Panc1 (cell line): ENCODE measurements at regions not wholly inside any gene's neighbourhood (a gene's known extent, or its start where the extent isn't known, plus 50 kb on each side); places are given as distances from the start of the nearest gene placed in this dataset.

ENCODE experiments used
- ATAC-seq: fragments of 200-7000 bp; cut with Tn5 transposase; 2 replicates; pipeline ENCODE4 v1.9.1; 2020; ENCODE audit warnings: mild to moderate bottlenecking, moderate library complexity
- BruUV-seq: library from RNA; stranded (reverse); fragments of 400-500 nt; replicated peaks from 2 replicates; lab custom pipeline; 2021; lab: Mats Ljungman, UMichigan
- CTCF ChIA-PET: fragments of 300-600 bp; sonication (Branson Sonifier 250); formaldehyde crosslinking; loops from one replicate; lab custom pipeline; 2022; ENCODE audit warnings: antibody characterized with exemption; lab: Charles Lee
- POLR2A ChIA-PET: fragments of 300-600 bp; sonication (Branson Sonifier 250); formaldehyde crosslinking; loops from one replicate; lab custom pipeline; 2022; ENCODE audit warnings: antibody characterized with exemption; lab: Charles Lee
- DNase-seq: peaks from one replicate; pipeline ENCODE4 v3.0.0-alpha.2; 2010; ENCODE audit warnings: low read depth, low spot score
- H3K27ac ChIP-seq: 2 replicates; pipeline ENCODE4 v1.5.1; 2011; ENCODE audit warnings: mild to moderate bottlenecking, low read length, inconsistent platforms
- H3K27me3 ChIP-seq: fragments of 200-500 bp; sonication (Bioruptor generic); 2 replicates; pipeline ENCODE4 v1.6.0; 2014; ENCODE audit warnings: low read length, inconsistent platforms; ENCODE audit not compliant: control insufficient read depth, insufficient read depth
- H3K36me3 ChIP-seq: fragments of 200-500 bp; sonication (Bioruptor generic); 2 replicates; pipeline ENCODE4 v1.5.1; 2014; ENCODE audit warnings: inconsistent platforms, mild to moderate bottlenecking, low read length, moderate library complexity; ENCODE audit not compliant: control insufficient read depth, insufficient read depth
- H3K4me1 ChIP-seq: 2 replicates; pipeline ENCODE4 v1.5.1; 2011; ENCODE audit warnings: inconsistent platforms, mild to moderate bottlenecking, low read length, moderate library complexity; ENCODE audit not compliant: control insufficient read depth, insufficient read depth
- H3K4me3 ChIP-seq, 2 experiments: 2 replicates each; pipeline ENCODE4 v1.5.1; 2011 to 2012; ENCODE audit warnings: low read depth in 2 of 2, low read length in 2 of 2, mild to moderate bottlenecking in 2 of 2, inconsistent platforms in 1 of 2, moderate library complexity in 1 of 2
- H3K9me3 ChIP-seq: fragments of 200-500 bp; sonication (Bioruptor generic); 2 replicates; pipeline ENCODE4 v1.5.1; 2014; ENCODE audit warnings: low read depth, mild to moderate bottlenecking, inconsistent platforms, low read length, moderate library complexity; ENCODE audit not compliant: control insufficient read depth, insufficient read depth
- CTCF ChIP-seq: fragments of 450-650 bp; IDR thresholded peaks from 2 replicates; pipeline ENCODE4 v1.5.1; 2017; ENCODE audit warnings: mild to moderate bottlenecking
- POLR2AphosphoS5 ChIP-seq: IDR thresholded peaks from 2 replicates; pipeline ENCODE4 v1.6.1; 2012; ENCODE audit warnings: mild to moderate bottlenecking, low read depth, low read length, moderate library complexity
- REST ChIP-seq, 2 experiments: IDR thresholded peaks; 2 replicates each; pipeline ENCODE4 v1.6.1; 2011 to 2012; ENCODE audit warnings: low read depth in 2 of 2, control low read depth in 1 of 2, low read length in 1 of 2, mild to moderate bottlenecking in 1 of 2, moderate library complexity in 1 of 2; ENCODE audit not compliant: insufficient read depth in 1 of 2
- SIN3A ChIP-seq: IDR thresholded peaks from 2 replicates; pipeline ENCODE4 v1.6.1; 2012; ENCODE audit warnings: low read depth, mild to moderate bottlenecking, low read length, moderate library complexity, borderline replicate concordance; ENCODE audit not compliant: insufficient read depth
- TCF7L2 ChIP-seq: IDR thresholded peaks from 2 replicates; pipeline ENCODE4 v1.6.1; 2011; ENCODE audit warnings: mild to moderate bottlenecking, low read depth, low read length, inconsistent platforms
- in situ Hi-C: cut with HindIII; loops from 2 replicates; pipeline ENCODE4 v1.10.0; 2016; ENCODE audit warnings: low sequenced_read_pairs, low pct_unique_long_range_greater_than_20kb
- intact Hi-C: fragments of 100-400 bp; cut with micrococcal nuclease; formaldehyde crosslinking; loops from one replicate; pipeline ENCODE4 v1.10.0; 2022; ENCODE audit not compliant: unreplicated experiment

- Histone ChIP-seq H3K9me3 (no peaks in the 10 kb centered on the region), H3K4me1 (no peaks in the 10 kb centered on the region), H3K36me3 (no peaks in the 10 kb centered on the region), H3K27ac (no peak overlapping the region), H3K27me3 (no peaks in the 10 kb centered on the region), H3K4me3 (no peak overlapping the region)
- intact Hi-C loops, result no loop called here
- ATAC-seq (no peak), DNase-seq (no peak)
- POLR2A ChIA-PET, result no interaction called here
- in situ Hi-C loops, result no loop called here
- no peak for TF ChIP-seq REST (IDR thresholded peaks at IDR 0.05; ENCODE audit: insufficient read depth in 1 of 2, low read depth in 2 of 2, low read length in 1 of 2)
- CTCF ChIA-PET, result no interaction called here
- no TSS peak for BruUV-seq
Measured at GRCh38 chr6:22499815-22500214, 69.6 kb upstream of the HDGFL1 start.

- Histone ChIP-seq H3K36me3 (no peaks in the 10 kb centered on the region), H3K4me3 (no peak overlapping the region), H3K27me3 (no peaks in the 10 kb centered on the region), H3K27ac (no peak overlapping the region), H3K9me3 (no peaks in the 10 kb centered on the region), H3K4me1 (no peaks in the 10 kb centered on the region)
- no TSS peak for BruUV-seq
- intact Hi-C loops, result no loop called here
- ATAC-seq, result no peak
- ChIA-PET CTCF (no interaction called here), POLR2A (no interaction called here)
- DNase-seq, result no peak
- TF ChIP-seq TCF7L2 (no peak), SIN3A (no peak), CTCF (no peak), REST (IDR thresholded peaks at IDR 0.05; ENCODE audit: insufficient read depth in 1 of 2, low read depth in 2 of 2, low read length in 1 of 2) (no peak), POLR2AphosphoS5 (no peak)
- in situ Hi-C loops, result no loop called here
Measured at GRCh38 chr6:22506496-22506895, 62.9 kb upstream of the HDGFL1 start.
